GM18519 (cell line): ENCODE measurements at regions not wholly inside any gene's neighbourhood (a gene's known extent, or its start where the extent isn't known, plus 50 kb on each side); places are given as distances from the start of the nearest gene placed in this dataset.
"Not testable (repeated sequence)": the region's sequence is repeated elsewhere in the genome, so short reads cannot be mapped to it uniquely, and the experiment has no call there.

ENCODE experiments used
- ATAC-seq: cut with Tn5 transposase; IDR thresholded peaks from one replicate; pipeline ENCODE4 v1.9.1; 2021; ENCODE audit warnings: mild to moderate bottlenecking, moderate library complexity; ENCODE audit not compliant: unreplicated experiment, low FRiP score

GRCh38 chr4:107332656-107333055, 296.5 kb upstream of the DKK2 start:
- ATAC-seq, result not testable (repeated sequence)

DNA sequence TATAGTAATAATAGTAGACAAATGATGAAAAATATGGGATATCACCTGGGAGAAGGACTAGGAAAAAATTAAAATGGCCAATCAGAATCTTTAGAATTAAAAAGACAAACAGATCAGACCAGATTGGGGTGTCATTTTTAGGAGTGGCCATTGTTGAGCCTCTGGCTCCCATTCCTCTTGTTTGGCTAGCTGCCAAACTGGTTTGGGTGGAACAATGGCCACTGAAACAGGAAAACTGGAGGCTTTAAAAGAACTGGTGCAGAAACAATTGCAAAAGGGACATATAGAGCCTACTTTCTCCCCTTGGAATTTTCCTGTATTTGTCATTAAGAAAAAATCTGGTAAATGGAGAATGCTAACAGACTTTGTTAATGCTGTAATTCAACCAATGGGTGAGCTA, 294.8 kb upstream of the DKK2 start:
- no peak for ATAC-seq

DNA sequence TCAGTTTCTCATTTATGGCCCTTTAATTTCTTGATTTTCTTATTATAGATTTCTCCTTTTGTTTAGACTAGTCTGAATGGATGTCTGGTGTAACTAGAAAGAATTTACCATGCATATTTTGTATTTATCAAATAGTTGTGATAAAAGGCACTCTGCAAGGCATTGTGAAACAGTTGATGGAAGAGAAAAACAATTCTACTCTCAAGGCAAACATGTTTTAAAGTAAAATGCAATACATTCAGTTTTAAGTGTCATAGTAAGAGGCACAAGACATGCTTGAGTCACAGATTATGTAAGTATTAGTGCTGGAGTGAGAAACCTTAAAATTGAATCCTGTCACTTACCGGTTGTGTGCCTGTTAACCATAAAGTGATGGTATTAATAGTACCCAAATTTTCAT, 283.3 kb upstream of the DKK2 start:
- no peak for ATAC-seq

DNA sequence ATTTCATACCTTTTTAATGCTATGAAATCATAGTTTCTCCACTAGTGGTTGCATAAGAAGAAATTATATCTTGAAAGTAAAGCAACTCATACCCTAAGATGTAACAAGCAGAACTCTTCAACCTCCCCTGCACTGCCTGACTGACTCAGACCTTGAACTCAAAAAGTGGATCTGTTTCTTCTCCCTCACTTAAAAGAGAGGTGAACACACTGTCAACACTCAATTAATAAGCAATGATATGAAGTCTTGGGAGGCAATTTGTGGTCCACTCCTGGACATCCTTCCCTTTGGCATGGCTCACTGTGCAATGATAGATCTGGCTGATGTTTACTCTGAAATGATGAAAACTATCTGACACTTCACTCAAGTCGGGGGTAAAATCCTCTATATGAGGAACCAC, 282.0 kb upstream of the DKK2 start:
- no peak for ATAC-seq

DNA sequence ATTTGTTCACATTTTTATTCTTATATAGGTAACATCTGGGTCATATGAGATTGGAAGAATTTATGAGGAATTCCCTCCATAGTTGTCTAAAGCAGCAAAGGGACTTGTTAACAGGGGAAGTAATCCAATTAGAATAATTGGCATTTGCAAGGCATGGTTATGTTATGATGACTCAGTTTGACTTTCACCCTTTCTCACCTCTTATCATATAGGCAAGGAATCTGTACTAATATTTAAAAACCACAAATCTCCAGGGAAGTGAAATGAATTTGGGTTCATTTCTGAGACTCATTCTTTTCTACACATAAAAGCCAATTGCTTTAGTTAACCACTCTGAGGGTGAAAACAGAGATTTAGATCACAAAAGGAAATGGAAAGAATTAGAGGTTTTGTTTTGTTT, 281.5 kb upstream of the DKK2 start:
- no peak for ATAC-seq

- ATAC-seq, result no peak
Measured at GRCh38 chr4:107315584-107315983, 279.5 kb upstream of the DKK2 start.

DNA sequence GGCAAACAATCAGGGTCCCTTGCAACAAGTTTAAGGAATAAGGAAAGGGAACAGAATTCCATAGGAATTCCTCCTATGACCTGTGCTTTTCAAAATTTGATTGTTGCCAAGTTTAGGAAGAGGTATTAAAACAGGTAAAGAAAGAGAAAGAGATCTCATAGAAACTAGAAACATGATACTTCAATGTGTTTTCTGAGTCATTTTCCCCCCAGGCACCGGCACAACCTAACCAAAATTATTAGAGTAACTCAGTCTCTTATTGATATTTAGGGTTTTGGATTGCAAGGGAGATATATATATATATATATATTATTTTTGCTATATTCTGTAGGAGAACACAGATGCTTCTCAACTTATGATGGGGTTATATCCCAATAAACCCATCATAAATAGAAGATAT, 278.0 kb upstream of the DKK2 start:
- ATAC-seq, result no peak

DNA sequence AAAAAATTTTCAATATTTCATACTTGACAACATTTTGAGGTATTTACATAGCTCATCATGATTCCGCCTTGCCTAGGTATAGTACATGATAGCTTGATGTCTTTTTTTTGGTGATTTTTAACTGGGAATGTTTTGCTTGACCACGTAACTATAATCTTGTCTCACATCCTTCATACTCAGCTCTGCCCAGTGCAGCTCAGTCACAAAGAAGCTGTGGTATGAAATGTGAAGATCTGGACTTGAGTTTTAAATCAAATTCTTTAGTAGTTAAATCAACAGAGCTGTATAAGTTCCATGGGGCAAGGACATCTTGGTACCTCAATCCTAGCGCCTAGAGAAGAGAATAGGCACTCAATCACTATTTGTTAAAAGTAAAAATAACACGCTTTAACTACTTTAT, 276.3 kb upstream of the DKK2 start:
- ATAC-seq, result no peak

DNA sequence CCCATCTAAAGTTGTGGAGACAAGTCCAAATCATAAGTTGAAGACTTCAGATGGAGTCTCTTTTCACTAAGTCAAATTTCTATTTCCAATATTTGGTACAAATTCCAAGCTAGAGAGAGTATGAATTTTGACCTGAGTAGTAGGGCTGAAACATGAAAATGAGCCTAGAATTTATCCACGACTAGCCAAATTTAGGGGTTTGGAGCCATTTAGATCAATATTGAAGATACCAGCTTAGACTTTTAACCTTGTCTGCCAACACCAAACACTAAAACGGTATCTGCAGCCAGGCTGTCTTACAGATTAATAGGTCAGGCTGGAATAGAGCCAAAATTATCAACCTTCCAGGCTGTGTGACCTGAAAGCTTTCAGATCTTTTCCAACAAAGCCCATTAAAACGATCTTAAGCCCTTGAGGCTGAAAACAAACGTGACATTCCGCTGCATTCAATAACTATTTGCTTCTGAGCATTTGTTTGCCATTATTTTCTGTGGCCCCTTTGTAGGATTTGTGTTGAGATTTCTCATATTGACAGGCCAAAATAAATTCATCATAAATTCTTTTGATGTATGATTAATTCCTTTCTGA, 268.7 kb upstream of the DKK2 start:
- no peak for ATAC-seq

DNA sequence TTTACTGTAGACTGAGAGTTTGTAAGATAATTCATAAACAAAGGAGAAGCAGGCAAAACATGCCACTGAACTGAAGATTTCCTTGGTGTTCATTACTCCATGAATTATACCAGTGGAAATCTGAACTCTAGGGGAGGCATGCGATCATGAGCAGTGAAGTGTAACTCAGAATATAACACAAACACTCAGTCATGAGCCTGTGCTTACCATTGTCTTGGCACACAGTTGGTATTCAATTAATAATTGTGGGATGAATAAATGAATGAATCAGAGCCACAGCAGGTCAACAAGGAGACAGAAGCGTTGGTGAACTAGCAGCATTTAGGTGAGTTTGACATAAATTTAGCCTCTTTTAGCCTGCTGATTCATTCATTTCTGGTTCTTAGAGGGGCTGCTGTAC, 263.5 kb upstream of the DKK2 start:
- no peak for ATAC-seq

DNA sequence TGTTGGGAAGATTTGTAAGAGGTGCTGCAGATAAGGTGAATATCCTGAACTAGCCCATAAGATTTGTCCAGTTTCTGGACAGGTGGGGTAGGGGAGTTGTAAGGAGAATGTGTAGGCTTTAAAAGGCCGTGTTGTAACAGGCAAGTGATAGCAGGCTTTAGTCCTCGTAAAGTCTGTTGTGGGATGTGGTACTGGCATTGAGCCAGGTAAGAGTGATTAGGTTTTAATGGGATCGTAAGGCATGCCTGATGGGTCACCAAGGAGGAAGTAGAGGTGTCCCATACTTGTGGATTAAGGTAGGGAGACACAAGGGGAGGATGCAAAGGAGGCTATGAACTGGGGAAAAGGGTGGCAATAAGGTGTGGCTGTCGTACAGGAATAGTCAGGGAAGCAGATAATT, 256.9 kb upstream of the DKK2 start:
- no peak for ATAC-seq

- ATAC-seq, result no peak
Measured at GRCh38 chr4:107283587-107284559, 247.8 kb upstream of the DKK2 start.

DNA sequence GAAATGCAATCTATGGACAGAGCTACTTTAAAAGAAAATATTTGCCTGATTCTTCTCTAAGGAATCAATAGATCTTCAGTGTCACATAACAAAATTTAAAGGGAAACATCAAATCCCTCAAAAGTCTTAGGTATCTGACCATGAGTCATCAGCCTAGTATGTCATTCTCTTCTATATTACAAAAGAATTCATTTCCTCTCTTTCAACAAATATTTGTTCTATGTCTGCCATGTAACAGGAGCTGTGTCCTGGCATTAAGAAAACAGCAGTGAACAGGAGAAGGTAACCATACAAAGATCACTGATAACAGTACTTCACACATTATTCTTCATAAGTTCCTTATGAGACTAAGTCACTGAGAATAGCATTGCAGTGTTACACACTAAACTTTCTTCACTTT, 243.6 kb upstream of the DKK2 start:
- no peak for ATAC-seq

- ATAC-seq, result no peak
Measured at GRCh38 chr4:107278791-107279483, 242.8 kb upstream of the DKK2 start.

DNA sequence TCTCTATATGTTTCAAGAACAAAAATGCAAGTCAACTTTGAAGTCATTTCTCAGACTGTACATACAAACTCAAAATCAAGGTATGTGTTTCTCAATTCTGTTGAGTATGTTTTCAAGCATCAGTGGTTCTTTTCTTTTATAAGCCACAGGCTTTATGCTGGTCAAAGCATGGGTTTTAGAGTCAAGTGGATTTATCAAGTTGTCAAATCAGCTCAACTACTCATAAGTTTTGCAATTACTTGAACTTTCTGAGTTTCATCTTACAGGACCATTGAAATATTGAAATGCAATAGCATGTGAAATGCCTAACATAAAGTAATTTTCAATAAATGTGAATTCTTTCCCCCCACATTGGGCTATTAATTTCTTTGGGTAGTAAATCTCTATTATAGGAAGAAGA, 239.9 kb upstream of the DKK2 start:
- ATAC-seq, result no peak

DNA sequence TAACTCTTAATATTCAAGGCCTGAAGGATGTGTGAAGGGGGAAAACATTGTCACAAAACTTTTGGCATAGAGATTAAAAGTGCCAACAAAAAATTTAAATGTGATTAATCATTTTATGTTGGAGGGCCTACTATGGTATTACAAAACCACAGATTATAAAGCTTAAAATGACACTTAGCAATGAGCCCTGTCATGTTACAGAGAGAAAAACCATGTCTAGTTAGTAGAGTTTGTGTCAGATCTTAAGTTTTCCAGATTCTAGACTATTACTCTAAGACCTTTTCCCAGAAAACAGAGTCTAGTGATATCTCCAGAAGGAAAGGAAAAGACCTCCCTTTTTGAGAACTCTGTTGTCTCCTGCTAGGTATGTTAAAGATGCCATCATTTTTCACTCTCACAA, 239.1 kb upstream of the DKK2 start:
- no peak for ATAC-seq

- ATAC-seq, result no peak
Measured at GRCh38 chr4:107270614-107271013, 234.5 kb upstream of the DKK2 start.

GRCh38 chr4:107269175-107269574, 233.1 kb upstream of the DKK2 start:
- ATAC-seq, result no peak

DNA sequence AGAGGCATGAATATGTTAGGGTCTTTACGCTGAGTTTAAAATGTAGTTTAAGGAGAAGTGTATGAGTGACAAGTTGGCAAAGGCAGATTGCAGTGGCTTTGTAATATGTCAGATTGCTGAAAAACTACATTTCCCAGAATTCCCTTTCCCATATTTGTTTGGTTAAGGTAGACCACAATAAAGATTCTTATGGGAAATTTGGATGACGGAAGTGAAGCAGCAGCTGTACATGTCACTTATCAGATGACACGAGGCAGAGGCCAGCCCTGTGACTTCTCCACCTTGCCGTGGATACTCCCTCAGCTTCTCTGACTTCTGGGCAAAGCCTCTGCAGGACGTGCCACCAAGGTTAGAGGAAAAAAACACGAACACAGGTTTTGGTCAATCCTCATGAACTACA, 229.7 kb upstream of the DKK2 start:
- ATAC-seq, result no peak

DNA sequence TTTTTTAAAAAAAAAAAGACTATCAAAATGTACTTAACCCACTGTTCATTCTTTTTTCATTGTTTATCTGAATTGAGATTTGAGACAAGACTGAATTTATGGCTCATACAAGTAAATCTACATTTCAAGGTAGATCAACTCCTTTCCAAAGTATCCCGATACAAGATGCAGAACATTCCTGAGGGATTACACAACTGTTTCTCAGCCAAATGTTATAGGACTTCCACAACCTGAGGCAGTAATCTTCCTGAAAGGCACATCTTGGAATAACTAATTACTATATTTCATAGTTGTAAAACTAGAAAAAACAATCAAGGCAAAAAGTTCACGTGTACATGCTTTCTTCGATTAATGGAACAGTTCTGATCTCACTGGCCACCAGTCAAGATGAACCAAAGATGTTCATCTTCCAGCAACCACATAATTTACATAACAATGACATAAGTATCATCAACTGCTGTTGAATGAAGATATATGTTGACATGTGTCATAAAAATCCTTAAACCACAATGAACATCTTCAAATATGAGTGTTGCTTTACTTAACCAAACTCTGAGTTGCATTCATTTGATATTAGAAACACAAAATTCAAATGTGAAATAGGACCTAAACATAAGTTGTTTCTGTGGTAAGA, 225.2 kb upstream of the DKK2 start:
- ATAC-seq, result no peak

GRCh38 chr4:107258359-107258758, 222.2 kb upstream of the DKK2 start:
- ATAC-seq, result no peak
